CD8-positive, alpha-beta memory T cell (primary cell): ENCODE measurements at regions not wholly inside any gene's neighbourhood (a gene's known extent, or its start where the extent isn't known, plus 50 kb on each side); places are given as distances from the start of the nearest gene placed in this dataset.

Experiments used
- CTCF ChIA-PET: fragments of 350-600 bp; sonication (Branson Sonifier 250); formaldehyde crosslinking; loops from one replicate; lab custom pipeline; 2021; ENCODE audit warnings: antibody characterized with exemption; lab: Charles Lee
- POLR2A ChIA-PET: fragments of 350-600 bp; sonication (Branson Sonifier 250); formaldehyde crosslinking; loops from one replicate; lab custom pipeline; 2021; ENCODE audit warnings: antibody characterized with exemption; lab: Charles Lee
- DNase-seq, 5 donors: peaks; one replicate each; pipeline versions ENCODE4 v3.0.0 to v3.0.0-alpha.2; 2020 to 2022; ENCODE audit warnings: mixed read lengths in 1 of 5
- H3K27ac ChIP-seq: one replicate; pipeline ENCODE4 v1.7.0; 2013; ENCODE audit warnings: low read depth, mild to moderate bottlenecking, low read length, moderate library complexity
- H3K27me3 ChIP-seq: 2 replicates; pipeline ENCODE4 v1.7.0; 2013; ENCODE audit warnings: low read length, mild to moderate bottlenecking; ENCODE audit not compliant: insufficient read depth, poor library complexity, severe bottlenecking
- H3K36me3 ChIP-seq: 2 replicates; pipeline ENCODE4 v1.7.0; 2013; ENCODE audit warnings: mild to moderate bottlenecking, low read length, moderate library complexity; ENCODE audit not compliant: insufficient read depth
- H3K4me1 ChIP-seq: 2 replicates; pipeline ENCODE4 v1.7.0; 2013; ENCODE audit warnings: mild to moderate bottlenecking, low read length, moderate library complexity; ENCODE audit not compliant: insufficient read depth
- H3K4me3 ChIP-seq: 2 replicates; pipeline ENCODE4 v1.7.0; 2013; ENCODE audit warnings: mild to moderate bottlenecking, low read length
- H3K9me3 ChIP-seq: 2 replicates; pipeline ENCODE4 v1.7.0; 2013; ENCODE audit warnings: mild to moderate bottlenecking, low read length
- H3K27ac Mint-ChIP-seq, 8 donors: one replicate each; pipeline ENCODE4 v1.8.0; 2020 to 2021; ENCODE audit warnings: mixed read lengths in 8 of 8, mild to moderate bottlenecking in 6 of 8, inconsistent platforms in 3 of 8, moderate library complexity in 3 of 8
- H3K27me3 Mint-ChIP-seq, 2 donors: one replicate each; pipeline ENCODE4 v1.8.0; 2020 to 2021; ENCODE audit warnings: mixed read lengths in 2 of 2, mild to moderate bottlenecking in 1 of 2, moderate library complexity in 1 of 2
- H3K36me3 Mint-ChIP-seq, 3 donors: one replicate each; pipeline ENCODE4 v1.8.0; 2020 to 2021; ENCODE audit warnings: mixed read lengths in 3 of 3, inconsistent platforms in 1 of 3, mild to moderate bottlenecking in 1 of 3
- H3K4me1 Mint-ChIP-seq, 3 donors: one replicate each; pipeline ENCODE4 v1.8.0; 2020 to 2021; ENCODE audit warnings: mixed read lengths in 3 of 3, inconsistent platforms in 1 of 3, mild to moderate bottlenecking in 1 of 3
- H3K4me3 Mint-ChIP-seq, 7 donors: one replicate each; pipeline ENCODE4 v1.8.0; 2020 to 2021; ENCODE audit warnings: mixed read lengths in 7 of 7, mild to moderate bottlenecking in 6 of 7, moderate library complexity in 4 of 7, inconsistent platforms in 2 of 7
- H3K9me3 Mint-ChIP-seq, 5 donors: one replicate each; pipeline ENCODE4 v1.8.0; 2020 to 2022; ENCODE audit warnings: mixed read lengths in 5 of 5, mild to moderate bottlenecking in 3 of 5, moderate library complexity in 2 of 5, inconsistent platforms in 1 of 5

DNA sequence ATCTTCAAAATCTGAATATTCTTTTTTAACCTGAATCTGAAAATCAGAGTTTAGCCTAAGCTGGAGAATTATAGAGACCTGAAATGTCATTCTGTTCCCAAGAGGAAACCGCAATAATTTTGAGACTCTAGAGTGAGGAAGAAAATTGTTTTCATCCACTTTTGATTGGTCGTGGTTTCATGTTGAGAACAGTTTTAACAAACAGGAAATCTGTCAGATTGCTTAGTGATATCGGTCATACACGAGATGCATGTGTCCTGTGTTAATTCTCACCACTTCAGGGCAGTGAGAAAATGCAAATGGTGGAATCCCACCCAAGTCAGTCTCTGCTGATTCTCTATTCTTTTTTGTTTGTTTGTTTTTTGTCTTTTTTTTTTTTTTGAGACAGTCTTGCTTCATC, 1498.5 kb upstream of the TMEM132C start:
- peaks cover 21% of the 10 kb centered on the region for H3K9me3 ChIP-seq
- ChIA-PET CTCF (interaction anchor here (1.2 to 1.4 kb wide), 2 partner anchors 16 to 20 kb away, joined by 4 to 6 read pairs; no protein-coding TSS in a partner anchor), POLR2A (interaction anchor here (0.6 kb wide), 1 partner anchor 114 kb away, joined by 3 read pairs; no protein-coding TSS in a partner anchor)
- no peak overlapping the region for H3K27ac ChIP-seq
- Mint-ChIP-seq H3K27ac (peak overlapping the region; percentile 64 to 95 (median 80)), H3K9me3 (peaks cover 23 to 71% (median 53%) of the 10 kb centered on the region in 5 donors), H3K36me3 (peaks cover 18 to 69% (median 58%) of the 10 kb centered on the region in 3 donors), H3K4me1 (peaks cover 53 to 74% (median 70%) of the 10 kb centered on the region in 3 donors), H3K27me3 (peaks cover 0 to 4% of the 10 kb centered on the region in 2 donors), H3K4me3 (peak overlapping the region; percentile 50 to 75 (median 64))
- no peak overlapping the region for H3K4me3 ChIP-seq
- peaks cover 41% of the 10 kb centered on the region for H3K4me1 ChIP-seq
- peak in 1 of 5 donors; percentile 48 for DNase-seq
- H3K27me3 ChIP-seq = no peaks in the 10 kb centered on the region
- H3K36me3 ChIP-seq = no peaks in the 10 kb centered on the region

DNA sequence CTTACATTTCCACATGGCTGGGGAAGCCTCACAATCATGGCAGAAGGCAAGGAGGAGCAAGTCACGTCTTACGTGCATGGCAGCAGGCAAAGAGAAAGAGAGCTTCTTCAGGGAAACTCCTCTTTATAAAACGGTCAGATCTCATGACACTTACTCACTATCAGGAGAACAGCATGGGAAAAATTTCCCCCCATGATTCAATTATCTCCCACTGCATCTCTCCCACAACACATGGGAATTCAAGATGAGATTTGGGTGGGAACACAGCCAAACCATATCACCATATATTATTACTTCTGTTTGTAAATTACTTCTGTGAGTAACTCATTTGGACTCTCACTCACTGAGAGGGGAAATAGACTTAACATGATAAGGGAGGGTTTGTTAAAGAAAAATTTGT, 1496.8 kb upstream of the TMEM132C start:
- peaks cover 11 to 53% (median 42%) of the 10 kb centered on the region in 3 donors for H3K36me3 Mint-ChIP-seq
- peak overlapping the region in 7 of 8 donors; percentile 48 to 91 (median 88) for H3K27ac Mint-ChIP-seq
- Histone ChIP-seq H3K27ac (no peak overlapping the region), H3K4me1 (peaks cover 36% of the 10 kb centered on the region), H3K27me3 (no peaks in the 10 kb centered on the region), H3K36me3 (no peaks in the 10 kb centered on the region), H3K4me3 (peak overlapping the region; percentile 14), H3K9me3 (peaks cover 10% of the 10 kb centered on the region)
- H3K4me1 Mint-ChIP-seq = peaks cover 46 to 62% (median 60%) of the 10 kb centered on the region in 3 donors
- H3K4me3 Mint-ChIP-seq = peak overlapping the region; percentile 58 to 99 (median 73)
- H3K27me3 Mint-ChIP-seq = peaks cover 0 to 4% of the 10 kb centered on the region in 2 donors
- POLR2A ChIA-PET = no interaction called here
- H3K9me3 Mint-ChIP-seq = peaks cover 14 to 54% (median 36%) of the 10 kb centered on the region in 5 donors
- DNase-seq = no peak
- CTCF ChIA-PET = no interaction called here

DNA sequence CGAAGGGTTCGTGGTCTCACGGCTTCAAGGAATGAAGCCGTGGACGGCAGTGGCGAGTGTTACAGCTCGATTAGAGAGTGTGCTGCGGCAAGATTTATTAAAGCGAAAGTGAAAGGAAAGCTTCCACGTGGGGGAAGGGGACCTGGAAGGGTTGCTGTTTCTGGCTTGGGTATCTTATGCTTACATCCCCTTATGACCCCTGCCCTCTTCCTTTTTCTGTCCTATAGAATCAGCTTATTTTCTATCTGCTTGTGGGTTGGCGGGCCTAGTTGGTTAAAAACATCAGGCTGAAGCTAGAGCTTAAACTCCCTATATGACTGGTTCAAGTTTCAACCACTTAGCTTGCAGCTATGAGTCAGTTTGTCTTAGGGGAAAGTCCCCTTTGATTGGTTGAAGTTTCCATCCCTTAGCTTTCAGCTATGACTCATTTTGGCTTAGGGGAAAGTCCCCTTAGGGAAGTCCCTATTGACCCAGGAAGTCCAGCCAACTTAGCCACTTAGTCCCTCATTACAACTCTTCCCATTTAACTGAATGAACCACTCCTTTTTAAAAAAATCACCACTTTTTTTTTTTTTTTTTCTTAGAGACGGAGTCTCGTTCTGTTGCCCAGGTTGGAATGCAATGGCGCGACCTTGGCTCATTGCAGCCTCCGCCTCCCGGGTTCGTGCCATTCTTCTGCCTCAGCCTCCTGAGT, 1494.7 kb upstream of the TMEM132C start:
- peaks cover 34 to 44% (median 43%) of the 10 kb centered on the region in 3 donors for H3K4me1 Mint-ChIP-seq
- H3K27ac Mint-ChIP-seq = peak overlapping the region; percentile 91 to 100 (median 99)
- peaks cover 4 to 37% (median 29%) of the 10 kb centered on the region in 5 donors for H3K9me3 Mint-ChIP-seq
- H3K27ac ChIP-seq = peak overlapping the region; percentile 60
- peak overlapping the region; percentile 88 to 99 (median 96) for H3K4me3 Mint-ChIP-seq
- peak; percentile 1 to 71 (median 50) for DNase-seq
- no peaks in the 10 kb centered on the region for H3K27me3 ChIP-seq
- H3K9me3 ChIP-seq = no peaks in the 10 kb centered on the region
- H3K36me3 Mint-ChIP-seq = peaks cover 8 to 34% (median 25%) of the 10 kb centered on the region in 3 donors
- peak overlapping the region; percentile 45 for H3K4me3 ChIP-seq
- H3K36me3 ChIP-seq = no peaks in the 10 kb centered on the region
- H3K27me3 Mint-ChIP-seq = peaks cover 0 to 7% of the 10 kb centered on the region in 2 donors
- peaks cover 24% of the 10 kb centered on the region for H3K4me1 ChIP-seq
- POLR2A ChIA-PET = no interaction called here
- CTCF ChIA-PET = interaction anchor here (2.1 kb wide), 1 partner anchor 24 kb away, joined by 9 read pairs; no protein-coding TSS in a partner anchor

DNA sequence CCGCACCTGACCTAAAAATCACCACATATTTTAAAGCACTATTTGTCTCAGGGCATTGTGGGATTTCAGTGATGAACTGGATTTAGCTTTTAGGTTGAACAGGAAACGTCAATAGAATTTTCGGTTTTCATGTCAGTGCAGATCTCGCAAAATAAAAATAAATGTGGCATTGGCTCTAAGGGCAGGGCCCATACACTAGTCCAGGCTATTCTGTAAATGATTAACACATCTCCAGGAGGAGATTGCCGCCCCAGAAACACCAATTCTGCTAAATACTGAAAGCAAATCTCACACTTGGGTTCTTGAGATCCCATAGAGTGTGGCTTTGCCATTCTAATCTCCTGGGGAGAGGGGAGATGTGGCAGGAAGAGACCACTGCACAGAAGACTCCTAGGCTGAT, 1494.0 kb upstream of the TMEM132C start:
- peak overlapping the region in 2 of 7 donors; percentile 97 to 99 for H3K4me3 Mint-ChIP-seq
- no peaks in the 10 kb centered on the region for H3K9me3 ChIP-seq
- H3K36me3 ChIP-seq = no peaks in the 10 kb centered on the region
- H3K36me3 Mint-ChIP-seq = peaks cover 8 to 31% (median 25%) of the 10 kb centered on the region in 3 donors
- no peaks in the 10 kb centered on the region for H3K27me3 ChIP-seq
- H3K4me1 Mint-ChIP-seq = peaks cover 34 to 41% (median 41%) of the 10 kb centered on the region in 3 donors
- ChIA-PET POLR2A (no interaction called here), CTCF (interaction anchor here (2.1 kb wide), 1 partner anchor 25 kb away, joined by 9 read pairs; no protein-coding TSS in a partner anchor)
- H3K4me1 ChIP-seq = peaks cover 20% of the 10 kb centered on the region
- no peak overlapping the region for H3K27ac ChIP-seq
- H3K9me3 Mint-ChIP-seq = peaks cover 4 to 35% (median 28%) of the 10 kb centered on the region in 5 donors
- H3K27me3 Mint-ChIP-seq = peaks cover 0 to 7% of the 10 kb centered on the region in 2 donors
- H3K27ac Mint-ChIP-seq = peak overlapping the region; percentile 28 to 99 (median 98)
- DNase-seq = no peak
- H3K4me3 ChIP-seq = no peak overlapping the region

DNA sequence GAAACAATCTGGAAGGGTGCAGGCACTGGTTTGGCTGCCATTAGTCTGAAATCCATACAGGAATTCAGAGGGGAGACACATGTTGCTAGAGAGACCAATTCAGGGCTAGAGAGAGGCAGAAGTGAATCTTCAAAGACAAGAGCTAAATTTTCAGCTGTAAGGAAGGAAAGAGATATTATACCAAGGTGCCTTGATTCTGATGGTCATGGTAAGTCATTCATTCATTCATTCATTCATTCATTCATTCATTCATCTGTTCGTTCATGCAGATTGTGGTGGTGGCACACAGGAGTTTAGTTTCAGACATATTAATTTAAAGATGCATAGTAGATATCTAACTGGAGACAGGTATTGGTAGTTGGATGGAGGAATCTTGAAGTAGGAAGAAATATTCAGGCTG, 1493.5 kb upstream of the TMEM132C start:
- H3K9me3 Mint-ChIP-seq = peaks cover 4 to 30% (median 23%) of the 10 kb centered on the region in 5 donors
- no peak overlapping the region for H3K4me3 Mint-ChIP-seq
- peaks cover 30 to 37% (median 36%) of the 10 kb centered on the region in 3 donors for H3K4me1 Mint-ChIP-seq
- no peak for DNase-seq
- CTCF ChIA-PET = interaction anchor here (2.1 kb wide), 1 partner anchor 25 kb away, joined by 9 read pairs; no protein-coding TSS in a partner anchor
- H3K27ac Mint-ChIP-seq = peak overlapping the region; percentile 12 to 99 (median 98)
- H3K36me3 ChIP-seq = no peaks in the 10 kb centered on the region
- POLR2A ChIA-PET = no interaction called here
- H3K36me3 Mint-ChIP-seq = peaks cover 5 to 26% (median 20%) of the 10 kb centered on the region in 3 donors
- no peaks in the 10 kb centered on the region for H3K27me3 ChIP-seq
- H3K27me3 Mint-ChIP-seq = peaks cover 0 to 7% of the 10 kb centered on the region in 2 donors
- H3K4me3 ChIP-seq = no peak overlapping the region
- H3K27ac ChIP-seq = no peak overlapping the region
- peaks cover 15% of the 10 kb centered on the region for H3K4me1 ChIP-seq
- no peaks in the 10 kb centered on the region for H3K9me3 ChIP-seq

DNA sequence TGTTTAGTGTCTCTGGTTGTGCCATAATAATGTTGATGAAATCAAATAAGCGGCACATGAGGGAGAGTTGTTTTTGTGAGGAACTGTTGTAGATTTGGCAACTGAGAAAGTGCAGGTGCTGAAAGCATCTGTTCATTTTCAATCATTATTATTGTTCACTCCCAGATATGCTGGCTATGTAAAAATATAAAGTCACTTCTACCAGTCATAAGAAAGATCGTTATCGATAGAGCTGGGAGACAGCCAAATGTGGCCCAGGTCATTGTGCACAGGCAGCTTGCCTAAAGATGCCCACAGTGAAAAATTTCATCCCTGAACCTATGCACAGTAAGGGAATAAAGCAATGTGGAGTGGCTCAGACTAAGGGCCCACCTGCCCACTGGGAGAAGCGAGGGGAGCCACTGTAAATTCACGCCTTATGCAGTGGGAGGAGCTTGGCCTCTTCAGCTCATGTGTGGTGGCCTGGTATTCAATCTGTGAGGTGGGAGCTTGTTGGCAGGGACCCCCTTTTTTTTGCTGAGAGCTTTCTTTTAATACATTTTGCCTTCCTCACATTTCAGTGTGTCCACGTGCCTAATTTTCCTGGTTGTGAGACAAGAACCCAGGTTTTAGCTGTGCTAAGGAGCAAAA, 1490.8 kb upstream of the TMEM132C start:
- no peak overlapping the region for H3K4me3 ChIP-seq
- no peaks in the 10 kb centered on the region for H3K36me3 ChIP-seq
- POLR2A ChIA-PET = no interaction called here
- Mint-ChIP-seq H3K4me1 (peaks cover 12 to 21% (median 17%) of the 10 kb centered on the region in 3 donors), H3K9me3 (peaks cover 4 to 9% (median 8%) of the 10 kb centered on the region in 5 donors), H3K4me3 (no peak overlapping the region), H3K27ac (peak overlapping the region in 1 of 8 donors; percentile 27), H3K27me3 (peaks cover 0 to 5% of the 10 kb centered on the region in 2 donors), H3K36me3 (peaks cover 0 to 8% (median 3%) of the 10 kb centered on the region in 3 donors)
- H3K4me1 ChIP-seq = no peaks in the 10 kb centered on the region
- DNase-seq = no peak
- CTCF ChIA-PET = interaction anchor here (2.1 kb wide), 1 partner anchor 8 kb away, joined by 6 read pairs; no protein-coding TSS in a partner anchor
- H3K27me3 ChIP-seq = no peaks in the 10 kb centered on the region
- no peaks in the 10 kb centered on the region for H3K9me3 ChIP-seq
- no peak overlapping the region for H3K27ac ChIP-seq

DNA sequence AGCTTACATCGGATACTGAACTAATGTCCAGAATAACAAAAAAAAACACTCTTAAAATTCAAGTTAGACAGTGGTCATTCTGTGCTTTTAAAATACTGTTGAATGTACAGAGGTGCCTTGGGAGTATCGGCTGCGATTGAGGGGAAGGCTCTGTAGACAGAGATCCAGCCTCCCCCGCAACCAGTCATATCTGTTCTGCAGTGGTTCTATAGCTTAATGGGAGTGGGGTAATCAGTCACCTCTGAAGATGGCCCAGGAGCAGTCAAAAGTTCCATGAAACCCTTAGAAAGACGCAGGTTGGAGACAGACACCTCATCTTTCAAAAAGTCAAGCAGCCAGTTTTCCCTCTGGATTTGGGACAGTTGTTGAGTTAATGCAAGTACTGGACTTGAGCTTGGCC, 1486.6 kb upstream of the TMEM132C start:
- POLR2A ChIA-PET = no interaction called here
- no peaks in the 10 kb centered on the region for H3K27me3 ChIP-seq

More for the DNA sequence above, 1486.6 kb upstream of the TMEM132C start:
- Histone ChIP-seq H3K9me3 (no peaks in the 10 kb centered on the region), H3K4me1 (no peaks in the 10 kb centered on the region), H3K4me3 (no peak overlapping the region), H3K27ac (no peak overlapping the region), H3K36me3 (no peaks in the 10 kb centered on the region)
- no peak for DNase-seq
- CTCF ChIA-PET = no interaction called here
- peaks cover 0 to 2% of the 10 kb centered on the region in 2 donors for H3K27me3 Mint-ChIP-seq
- H3K27ac Mint-ChIP-seq = no peak overlapping the region
- H3K4me1 Mint-ChIP-seq = peaks cover 5 to 20% (median 15%) of the 10 kb centered on the region in 3 donors
- H3K4me3 Mint-ChIP-seq = no peak overlapping the region
- no peaks in the 10 kb centered on the region for H3K9me3 Mint-ChIP-seq
- H3K36me3 Mint-ChIP-seq = no peaks in the 10 kb centered on the region
